ENCODE measurements at regions not wholly inside any gene's neighbourhood (a gene's known extent, or its start where the extent isn't known, plus 50 kb on each side); places are given as distances from the start of the nearest gene placed in this dataset.

GRCh38 chr9:10899509-10899908 is 286.7 kb upstream of the PTPRD start:
- TF ChIP-seq CTCF (IDR thresholded peaks at IDR 0.05; ENCODE audit: insufficient read depth, low read depth, low read length), result no peak
- DNase-seq (ENCODE audit: low read depth), result no peak
- no peak overlapping the region for H3K4me3 ChIP-seq (ENCODE audit: low read depth, low read length)

- H3K4me3 ChIP-seq (ENCODE audit: low read depth, low read length), result no peak overlapping the region
- no peak for DNase-seq (ENCODE audit: low read depth)
- TF ChIP-seq CTCF (IDR thresholded peaks at IDR 0.05; ENCODE audit: insufficient read depth, low read depth, low read length), result no peak
Measured at GRCh38 chr9:10903969-10904368, 291.2 kb upstream of the PTPRD start.

- H3K4me3 ChIP-seq (ENCODE audit: low read depth, low read length), result no peak overlapping the region
- DNase-seq (ENCODE audit: low read depth), result no peak
- no peak for TF ChIP-seq CTCF (IDR thresholded peaks at IDR 0.05; ENCODE audit: insufficient read depth, low read depth, low read length)
Measured at GRCh38 chr9:10910779-10911178, 298.0 kb upstream of the PTPRD start.

GRCh38 chr9:10911373-10911772 is 298.6 kb upstream of the PTPRD start:
- no peak overlapping the region for H3K4me3 ChIP-seq (ENCODE audit: low read depth, low read length)
- TF ChIP-seq CTCF (IDR thresholded peaks at IDR 0.05; ENCODE audit: insufficient read depth, low read depth, low read length), result no peak
- DNase-seq (ENCODE audit: low read depth), result no peak

GRCh38 chr9:10917001-10917400 is 304.2 kb upstream of the PTPRD start:
- no peak for TF ChIP-seq CTCF (IDR thresholded peaks at IDR 0.05; ENCODE audit: insufficient read depth, low read depth, low read length)
- DNase-seq (ENCODE audit: low read depth), result no peak
- no peak overlapping the region for H3K4me3 ChIP-seq (ENCODE audit: low read depth, low read length)

- H3K4me3 ChIP-seq (ENCODE audit: low read depth, low read length), result no peak overlapping the region
- TF ChIP-seq CTCF (IDR thresholded peaks at IDR 0.05; ENCODE audit: insufficient read depth, low read depth, low read length), result no peak
- no peak for DNase-seq (ENCODE audit: low read depth)
Measured at GRCh38 chr9:10921671-10922070, 308.9 kb upstream of the PTPRD start.

GRCh38 chr9:10925896-10926295 is 313.1 kb upstream of the PTPRD start:
- TF ChIP-seq CTCF (IDR thresholded peaks at IDR 0.05; ENCODE audit: insufficient read depth, low read depth, low read length), result no peak
- no peak for DNase-seq (ENCODE audit: low read depth)
- H3K4me3 ChIP-seq (ENCODE audit: low read depth, low read length), result no peak overlapping the region
